Skeletal muscle cell (primary cell): ENCODE measurements at regions not wholly inside any gene's neighbourhood (a gene's known extent, or its start where the extent isn't known, plus 50 kb on each side); places are given as distances from the start of the nearest gene placed in this dataset.

Experiments
- DNase-seq: peaks from one replicate; pipeline ENCODE4 v3.0.0-alpha.2; 2010; ENCODE audit warnings: low read depth
- H3K4me3 ChIP-seq: 2 replicates; pipeline ENCODE4 v1.5.1; 2011; ENCODE audit warnings: low read depth, mild to moderate bottlenecking, control low read depth, low read length, moderate library complexity

- DNase-seq, result no peak
- no peak overlapping the region for H3K4me3 ChIP-seq
Measured at GRCh38 chr6:137740091-137740755, 126.8 kb upstream of the TNFAIP3 start.

DNA sequence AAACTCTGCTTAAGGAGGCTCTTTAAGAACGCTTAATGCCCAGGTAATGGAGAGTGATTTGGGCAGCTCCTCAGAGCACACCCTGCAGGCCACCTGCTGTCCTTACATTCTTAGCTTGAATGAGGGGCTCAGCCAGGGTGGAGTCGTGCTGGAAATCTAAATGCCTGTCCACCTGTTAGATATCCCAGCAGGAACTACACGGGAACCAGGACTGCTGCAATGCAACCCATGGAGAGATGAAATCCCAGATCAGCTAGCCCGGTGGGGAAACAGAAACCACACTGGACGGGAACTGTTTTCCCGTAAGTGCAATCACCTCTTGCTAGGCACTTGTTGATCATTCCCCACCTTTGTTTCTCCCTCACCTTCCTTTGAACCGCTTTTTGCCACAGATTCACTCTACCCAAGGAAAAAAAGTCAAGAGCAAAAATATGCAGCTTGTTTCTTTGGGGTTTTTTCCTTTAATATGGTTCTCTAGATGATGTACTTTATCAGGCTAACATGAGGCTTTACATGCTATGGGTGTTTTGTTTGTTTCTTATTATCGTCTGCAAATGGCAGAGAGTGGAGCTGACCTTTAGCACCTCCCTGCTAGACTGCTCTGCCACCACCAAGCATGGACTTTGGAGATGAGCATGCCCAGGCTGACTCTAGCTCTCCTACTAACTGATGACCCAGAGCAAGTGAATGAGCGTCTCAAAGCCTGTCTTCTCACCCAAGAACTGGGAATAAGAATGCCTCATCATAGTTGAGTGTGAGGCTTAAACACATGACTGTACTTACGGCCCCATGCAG, 125.9 kb upstream of the TNFAIP3 start:
- no peak for DNase-seq

GRCh38 chr6:137743493-137743892, 123.6 kb upstream of the TNFAIP3 start:
- DNase-seq, result no peak

More for the DNA sequence above, 125.9 kb upstream of the TNFAIP3 start:
- H3K4me3 ChIP-seq, result no peak overlapping the region

GRCh38 chr6:137744877-137745276, 122.2 kb upstream of the TNFAIP3 start:
- no peak overlapping the region for H3K4me3 ChIP-seq
- no peak for DNase-seq

More at GRCh38 chr6:137743493-137743892, 123.6 kb upstream of the TNFAIP3 start:
- H3K4me3 ChIP-seq, result no peak overlapping the region

GRCh38 chr6:137745321-137745720, 121.7 kb upstream of the TNFAIP3 start:
- no peak overlapping the region for H3K4me3 ChIP-seq
- no peak for DNase-seq

DNA sequence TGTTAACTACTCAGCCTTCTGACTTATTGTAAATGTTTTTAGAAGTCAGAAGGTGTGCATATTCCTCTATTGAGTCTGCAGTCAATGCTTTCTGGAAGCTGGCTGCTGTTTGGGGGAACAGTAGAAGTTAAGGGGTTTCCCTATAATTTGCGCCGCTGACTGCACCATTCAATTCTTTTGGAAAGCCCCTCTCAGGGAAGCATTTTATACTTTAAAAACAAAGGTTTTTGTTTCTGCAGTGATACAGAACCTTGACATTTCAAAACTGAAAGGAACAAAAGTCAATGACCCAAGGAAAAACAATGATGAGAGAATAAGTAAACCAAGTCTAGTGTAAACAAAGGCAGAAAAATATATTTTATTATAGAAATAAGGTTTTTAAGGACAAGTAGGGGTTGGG, 120.8 kb upstream of the TNFAIP3 start:
- H3K4me3 ChIP-seq, result no peak overlapping the region
- DNase-seq, result no peak

DNA sequence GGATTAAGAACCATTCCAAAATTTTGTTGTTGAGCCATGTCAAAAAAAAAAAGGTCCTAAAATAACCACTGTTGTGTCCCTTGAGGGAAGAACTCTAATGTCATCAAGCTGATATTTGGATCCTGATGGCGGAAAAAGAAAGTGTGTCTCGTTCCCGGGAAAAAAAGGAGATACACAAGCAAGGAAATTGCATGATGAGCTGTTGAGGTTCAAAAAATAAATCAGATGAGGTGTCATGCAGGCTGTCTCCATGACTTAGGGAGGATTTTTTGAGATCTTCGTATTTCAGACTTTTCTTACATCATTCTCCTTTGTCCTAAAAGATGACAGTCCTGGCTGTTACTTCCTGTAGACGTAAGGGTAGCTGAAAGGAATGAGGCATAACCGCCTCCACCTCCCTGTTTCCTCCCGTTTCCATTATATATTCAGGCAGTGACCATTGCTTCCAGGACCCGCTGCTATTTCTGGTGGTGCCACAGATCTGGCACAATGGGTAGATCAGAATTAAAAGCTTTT, 117.3 kb upstream of the TNFAIP3 start:
- H3K4me3 ChIP-seq, result no peak overlapping the region
- DNase-seq, result no peak

- H3K4me3 ChIP-seq, result no peak overlapping the region
- no peak for DNase-seq
Measured at GRCh38 chr6:137750297-137750696, 116.8 kb upstream of the TNFAIP3 start.

DNA sequence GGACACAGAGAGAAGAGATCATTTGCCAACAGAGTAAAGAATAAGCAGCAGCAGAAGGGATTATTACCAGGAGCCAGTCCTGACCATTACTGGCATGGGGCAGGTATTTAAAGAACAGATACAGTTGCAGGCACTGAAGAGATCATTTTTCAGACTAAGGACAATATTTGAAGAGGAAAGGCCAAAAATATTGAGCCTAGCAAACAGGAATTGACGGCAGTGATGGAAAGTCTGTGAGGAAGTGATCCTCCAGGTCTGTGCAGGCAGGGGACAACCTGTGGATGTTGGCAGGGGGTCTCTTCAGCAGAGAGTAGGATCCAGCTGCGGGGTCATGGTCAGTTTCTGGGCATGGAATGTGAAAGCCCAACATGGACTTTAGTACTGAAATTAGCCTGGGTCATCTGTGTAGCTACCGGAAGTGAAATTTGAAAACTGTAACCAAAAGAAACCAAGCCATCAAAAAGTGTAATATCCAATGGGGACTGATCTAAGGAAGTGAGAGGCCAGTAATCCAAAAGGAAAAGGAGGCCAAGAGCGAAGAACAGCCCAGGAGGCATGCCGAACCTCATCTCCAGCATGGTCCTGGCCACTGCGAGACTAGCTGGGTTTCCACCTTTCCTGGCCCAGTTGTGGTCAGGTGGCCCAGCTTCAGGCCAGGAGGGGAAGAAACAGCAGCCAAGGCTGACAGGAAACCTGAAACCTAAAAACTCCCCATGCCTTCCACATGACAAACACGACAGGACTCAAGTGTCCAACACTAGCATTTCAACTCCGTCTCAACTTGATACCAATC, 115.1 kb upstream of the TNFAIP3 start:
- no peak for DNase-seq
- H3K4me3 ChIP-seq, result no peak overlapping the region

DNA sequence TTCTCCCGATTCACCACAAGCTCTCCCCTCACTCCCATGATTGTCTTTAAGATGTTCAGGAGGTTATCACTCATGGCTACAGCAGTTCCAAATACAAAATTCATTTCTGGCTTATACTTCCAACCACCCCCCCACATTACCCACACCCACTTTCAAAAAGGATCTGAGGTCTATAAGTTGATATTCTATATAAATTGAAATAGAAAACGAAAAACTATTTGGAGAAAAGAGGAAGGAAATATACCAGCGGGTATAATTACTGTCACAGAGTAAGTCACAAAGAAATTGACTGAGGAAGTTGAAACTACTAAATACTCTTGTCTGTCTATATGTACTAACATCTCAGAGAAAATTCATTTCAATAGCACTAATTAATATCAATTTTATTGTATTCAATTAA, 112.7 kb upstream of the TNFAIP3 start:
- no peak for DNase-seq
- H3K4me3 ChIP-seq, result no peak overlapping the region

- H3K4me3 ChIP-seq, result no peak overlapping the region
- no peak for DNase-seq
Measured at GRCh38 chr6:137754866-137755265, 112.2 kb upstream of the TNFAIP3 start.

DNA sequence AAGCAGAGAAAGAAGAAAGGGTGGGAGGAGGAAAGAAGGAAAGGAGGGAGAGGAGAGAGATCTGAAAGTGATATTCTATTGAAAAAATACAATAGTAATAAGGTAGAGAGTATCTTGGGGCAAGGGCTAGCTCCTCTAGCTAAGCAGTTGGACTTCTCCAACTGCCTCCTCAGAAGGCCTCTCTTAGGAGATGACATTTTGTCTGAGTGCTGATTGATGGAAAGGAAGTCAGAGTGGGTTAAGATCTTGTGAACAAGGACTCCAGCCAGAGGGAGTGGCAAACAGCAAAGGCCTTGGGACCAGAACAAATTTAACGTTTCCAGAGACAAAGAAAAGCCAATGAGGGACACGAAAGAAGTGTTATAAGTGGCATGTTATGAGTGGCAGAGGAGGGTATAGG, 111.8 kb upstream of the TNFAIP3 start:
- DNase-seq, result no peak
- no peak overlapping the region for H3K4me3 ChIP-seq

DNA sequence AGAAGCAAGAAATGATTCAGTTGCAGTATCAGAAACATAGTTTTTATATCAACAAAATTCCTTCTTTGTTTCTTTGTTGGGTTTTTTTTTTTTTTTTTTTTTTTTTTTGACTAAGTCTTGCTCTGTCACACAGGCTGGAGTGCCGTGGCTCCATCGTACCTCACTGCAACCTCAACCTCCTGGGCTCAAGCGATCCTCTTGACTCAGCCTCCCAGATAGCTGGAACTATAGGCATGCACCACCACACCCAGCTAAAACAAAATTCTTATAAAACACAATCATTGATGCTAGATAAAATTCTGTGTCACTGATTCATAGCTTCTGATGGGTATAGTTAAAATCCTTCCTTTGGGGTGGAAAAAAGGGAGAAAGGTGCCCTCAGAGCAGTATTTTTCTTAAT, 110.3 kb upstream of the TNFAIP3 start:
- no peak overlapping the region for H3K4me3 ChIP-seq
- no peak for DNase-seq

DNA sequence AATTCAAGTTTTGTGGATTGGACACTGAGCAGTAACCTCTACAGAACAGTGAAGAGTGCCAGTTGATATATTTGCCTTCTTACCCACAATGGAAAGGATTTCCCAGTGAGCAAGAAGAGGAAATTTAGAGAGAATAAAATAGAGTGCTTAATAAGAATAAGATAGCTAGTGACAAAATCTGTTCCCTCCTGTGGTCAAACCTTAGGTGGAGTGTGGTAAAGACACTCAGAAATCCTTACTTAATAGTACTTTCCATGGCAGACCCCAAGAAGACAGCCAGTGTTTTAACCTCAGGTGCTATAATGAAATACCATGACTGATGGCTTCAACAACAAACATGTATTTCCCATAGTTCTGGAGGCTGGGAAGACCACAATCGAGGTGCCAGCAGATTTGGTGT, 108.4 kb upstream of the TNFAIP3 start:
- DNase-seq, result no peak
- H3K4me3 ChIP-seq, result no peak overlapping the region

- DNase-seq, result no peak
- H3K4me3 ChIP-seq, result no peak overlapping the region
Measured at GRCh38 chr6:137759624-137760023, 107.4 kb upstream of the TNFAIP3 start.

- no peak overlapping the region for H3K4me3 ChIP-seq
- DNase-seq, result no peak
Measured at GRCh38 chr6:137761072-137761471, 106.0 kb upstream of the TNFAIP3 start.

DNA sequence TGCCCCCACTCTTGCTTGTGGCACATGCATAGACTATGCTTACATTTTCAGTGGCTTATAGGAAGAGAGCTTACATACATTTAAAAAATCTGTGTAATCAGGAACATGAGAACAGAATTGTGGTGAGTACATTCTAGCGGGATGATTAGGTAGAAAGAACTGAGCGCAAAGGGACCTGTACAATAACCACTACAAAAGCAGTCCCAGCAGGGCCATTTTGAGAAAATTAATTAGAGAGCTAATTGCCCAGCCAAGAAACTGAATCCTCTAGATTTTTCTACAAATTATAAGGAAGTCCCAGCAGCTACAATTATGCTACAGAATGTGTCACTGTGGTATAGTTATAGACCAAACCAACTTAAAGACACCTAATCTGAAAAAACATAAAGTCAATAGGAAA, 105.6 kb upstream of the TNFAIP3 start:
- no peak for DNase-seq
- H3K4me3 ChIP-seq, result no peak overlapping the region

DNA sequence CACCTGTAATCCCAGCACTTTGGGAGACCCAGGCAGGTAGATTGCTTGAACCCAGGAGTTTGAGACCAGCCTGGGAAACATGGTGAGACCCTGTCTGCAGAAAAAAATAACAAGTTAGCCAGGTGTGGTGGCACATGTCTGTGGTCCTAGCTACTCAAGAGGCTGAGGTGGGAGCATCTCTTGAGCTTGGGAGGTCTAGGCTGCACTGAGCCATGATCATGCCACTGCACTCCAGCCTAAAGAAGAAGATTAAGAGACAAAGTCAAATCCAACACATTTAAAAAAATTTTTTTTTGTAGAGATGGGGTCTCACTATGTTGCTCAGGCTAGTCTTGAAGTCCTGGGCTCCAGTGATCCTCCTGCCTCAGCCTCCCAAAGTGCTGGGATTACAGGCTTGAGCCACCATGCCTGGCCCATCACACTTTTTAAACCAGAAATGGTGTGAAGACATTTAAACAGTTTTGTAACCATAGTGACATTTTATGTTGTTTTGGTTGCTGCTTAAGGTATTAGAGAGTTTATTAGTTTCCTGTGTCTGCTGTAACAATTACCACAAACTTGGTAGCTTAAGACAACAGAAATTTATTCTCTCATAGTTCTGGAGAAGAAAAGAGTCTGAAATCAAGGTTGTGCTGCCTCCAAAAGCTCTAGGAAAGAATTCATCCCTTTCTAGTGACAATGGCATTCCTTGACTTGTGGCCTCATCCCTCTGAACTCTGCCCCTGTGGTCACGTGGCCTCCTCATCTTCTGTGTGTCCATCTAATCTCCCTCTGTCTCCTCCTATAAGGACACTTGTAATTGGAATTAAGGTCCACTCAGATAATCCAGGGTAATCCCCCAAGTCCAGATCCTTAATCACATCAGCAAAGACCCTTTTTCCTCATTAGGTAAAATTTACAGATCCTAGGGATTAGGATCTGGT, 104.6 kb upstream of the TNFAIP3 start:
- H3K4me3 ChIP-seq, result no peak overlapping the region
- no peak for DNase-seq

DNA sequence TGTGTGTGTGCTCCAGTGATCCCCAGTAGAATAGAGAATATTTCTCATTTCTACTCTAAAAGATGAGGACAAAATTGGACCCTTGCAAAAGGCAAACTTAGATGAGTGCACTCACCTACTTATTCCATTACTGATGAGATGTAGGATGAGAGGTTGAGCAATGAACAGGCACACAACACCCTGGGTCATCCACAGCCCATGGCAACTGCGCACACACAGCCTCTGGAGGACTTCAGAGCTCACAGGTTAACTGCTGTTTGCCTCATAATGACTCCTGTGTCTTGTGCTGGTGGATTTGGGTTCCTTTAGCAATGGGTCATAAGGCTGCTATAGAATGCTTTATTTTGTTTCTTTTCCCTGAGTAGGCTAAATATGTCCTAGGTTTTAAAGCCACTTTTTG, 103.6 kb upstream of the TNFAIP3 start:
- no peak for DNase-seq

More for the DNA sequence above, 103.6 kb upstream of the TNFAIP3 start:
- no peak overlapping the region for H3K4me3 ChIP-seq
